GM21526 (cell line): ENCODE measurements at regions not wholly inside any gene's neighbourhood (a gene's known extent, or its start where the extent isn't known, plus 50 kb on each side); places are given as distances from the start of the nearest gene placed in this dataset.

Experiments used
- ATAC-seq: cut with Tn5 transposase; IDR thresholded peaks from one replicate; pipeline ENCODE4 v1.9.1; 2021; ENCODE audit warnings: moderate library complexity; ENCODE audit not compliant: unreplicated experiment, low FRiP score

DNA sequence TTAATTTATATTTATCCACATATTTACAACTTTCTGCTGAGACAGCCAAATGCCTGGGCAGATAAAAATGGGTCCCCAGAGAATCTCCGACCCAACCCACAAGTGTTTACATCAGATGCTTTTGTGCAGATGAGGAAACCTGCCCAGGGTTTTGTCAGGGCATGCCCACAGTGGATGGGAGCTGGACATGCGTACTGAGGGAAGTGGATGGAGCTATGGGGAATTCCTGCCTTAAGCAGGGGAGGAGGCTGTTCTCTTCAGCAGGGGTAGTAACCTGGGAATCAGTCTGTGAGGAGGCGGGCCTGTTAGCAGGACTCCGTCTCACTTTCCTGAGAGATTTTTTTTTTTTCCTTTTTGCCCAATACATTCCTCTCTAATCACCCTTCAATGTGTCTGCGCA is 122.9 kb downstream of the RFC3 start:
- no peak for ATAC-seq

- no peak for ATAC-seq
These were observed 127.5 kb downstream of the RFC3 start for GRCh38 chr13:33945477-33945876.

DNA sequence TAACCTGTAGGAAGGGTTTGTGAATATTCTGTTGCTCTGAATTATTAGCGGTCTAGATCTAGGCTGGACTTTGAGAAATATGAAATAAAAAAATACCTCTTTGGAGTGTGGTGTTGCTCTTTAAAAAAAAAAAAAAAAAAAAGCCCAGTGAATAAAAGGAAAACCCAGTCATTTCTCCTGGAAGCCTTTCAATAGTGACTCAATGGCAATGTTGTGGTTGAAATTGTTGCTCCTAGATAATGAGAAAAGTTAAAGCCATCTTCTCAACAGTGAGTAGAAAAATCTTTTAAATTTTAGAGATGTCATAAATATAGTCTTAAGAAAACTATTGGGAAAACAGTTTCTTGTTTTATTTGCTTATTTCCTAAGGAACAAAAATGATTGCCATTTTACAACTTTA is 135.3 kb downstream of the RFC3 start:
- ATAC-seq, result no peak

- no peak for ATAC-seq
These were observed 135.8 kb downstream of the RFC3 start for GRCh38 chr13:33953781-33954180.

GRCh38 chr13:33956346-33956745 is 138.4 kb downstream of the RFC3 start:
- no peak for ATAC-seq

DNA sequence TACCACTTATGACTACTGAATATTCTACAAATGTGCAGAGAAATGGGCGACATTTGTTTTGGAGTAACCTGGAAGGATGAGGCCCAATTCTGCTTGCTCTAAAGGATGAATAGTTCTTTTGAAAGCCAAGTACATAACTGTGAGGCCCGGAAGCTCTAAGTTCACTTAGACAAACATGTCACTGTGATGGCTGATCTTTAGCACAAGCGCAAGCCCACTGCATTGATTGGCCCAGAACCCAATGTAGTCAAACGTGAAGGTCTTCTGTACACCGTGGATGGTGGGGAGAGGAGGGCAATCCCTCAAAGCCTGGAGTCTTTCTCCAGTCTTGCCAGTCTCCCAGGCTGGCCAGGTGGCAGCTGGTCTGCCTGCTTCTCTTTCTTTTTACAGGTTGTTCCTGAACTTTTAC is 139.6 kb downstream of the RFC3 start:
- no peak for ATAC-seq

GRCh38 chr13:33958964-33959363 is 141.0 kb downstream of the RFC3 start:
- ATAC-seq, result no peak

GRCh38 chr13:33963134-33963533 is 145.2 kb downstream of the RFC3 start:
- no peak for ATAC-seq

DNA sequence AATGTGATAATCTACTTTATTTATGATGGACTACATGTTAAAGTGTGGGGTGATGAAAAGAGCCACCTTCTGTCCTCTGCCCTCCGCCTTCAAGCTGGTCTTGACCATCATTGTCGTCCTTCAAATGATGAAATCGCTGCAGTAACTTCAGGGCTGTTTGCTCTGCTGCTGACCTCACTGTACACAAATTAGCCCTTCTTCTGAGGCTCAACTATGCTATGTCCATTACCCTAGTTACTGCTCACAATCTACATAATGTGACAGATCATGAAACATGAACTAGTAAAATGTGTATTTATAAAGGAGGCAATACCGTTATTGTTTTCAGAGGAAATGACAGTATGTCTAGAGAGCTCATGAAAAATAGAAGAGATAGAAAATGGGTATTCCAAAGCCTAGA is 145.9 kb downstream of the RFC3 start:
- no peak for ATAC-seq

DNA sequence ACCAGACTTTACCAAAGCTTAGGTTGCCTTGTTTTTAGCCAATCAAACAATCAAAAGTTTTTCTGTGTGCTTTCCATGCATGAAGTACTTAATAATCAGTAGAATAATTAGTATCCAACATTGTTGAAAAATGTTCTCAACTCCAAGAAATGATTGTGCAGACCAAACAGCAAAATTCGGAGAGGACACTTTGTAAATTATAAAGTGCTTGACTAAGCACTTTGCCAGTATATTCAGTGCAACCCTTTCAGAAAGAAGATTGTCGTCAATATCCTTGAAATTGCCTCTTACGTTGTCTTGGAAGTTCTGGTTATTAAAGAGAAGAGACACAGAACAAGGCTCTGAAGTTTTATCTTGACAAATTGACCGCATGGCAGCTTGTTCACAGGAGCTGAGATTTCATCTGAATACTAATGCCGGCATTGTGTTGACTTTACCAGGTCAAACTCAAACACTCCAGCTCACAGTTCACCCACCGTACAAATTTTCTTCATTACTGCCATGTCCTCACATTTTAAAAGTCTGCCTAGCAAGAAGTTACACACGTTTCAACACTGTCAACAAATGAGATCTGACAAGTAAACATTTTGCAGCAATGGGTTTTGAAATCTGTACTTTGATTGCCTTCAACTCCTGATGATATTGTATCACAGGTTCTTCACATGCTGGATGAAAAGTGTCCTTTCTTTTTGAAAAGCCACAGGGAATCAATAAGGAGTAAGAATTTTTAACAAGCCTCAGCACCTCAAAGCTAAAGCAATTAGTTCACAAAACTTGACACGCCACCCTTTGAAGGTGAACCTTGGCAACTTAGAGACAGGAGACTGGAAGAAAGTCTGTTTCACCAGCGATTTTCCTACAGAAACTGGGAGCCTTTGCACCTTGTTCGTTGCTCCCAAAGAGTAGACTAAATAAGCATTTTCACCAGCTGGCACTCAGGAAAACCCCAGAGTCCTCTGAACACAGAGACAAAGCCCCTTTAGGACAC is 150.9 kb downstream of the RFC3 start:
- ATAC-seq, result no peak

GRCh38 chr13:33970746-33971561 is 153.0 kb downstream of the RFC3 start:
- no peak for ATAC-seq

DNA sequence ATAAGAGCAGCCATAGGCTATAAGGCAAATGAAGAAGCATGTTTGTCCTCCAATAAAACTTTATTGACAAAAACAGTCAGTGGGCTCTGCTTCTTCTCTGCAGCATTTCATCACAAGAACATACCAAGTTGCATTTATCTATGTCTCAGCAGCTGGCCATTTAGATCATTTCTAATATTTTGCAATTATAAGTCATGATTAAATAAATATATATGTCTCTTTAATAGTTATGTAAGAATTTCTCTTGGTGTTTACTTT is 153.5 kb downstream of the RFC3 start:
- no peak for ATAC-seq

GRCh38 chr13:33973194-33973593 is 155.2 kb downstream of the RFC3 start:
- no peak for ATAC-seq

GRCh38 chr13:33976965-33977364 is 159.0 kb downstream of the RFC3 start:
- ATAC-seq, result no peak

DNA sequence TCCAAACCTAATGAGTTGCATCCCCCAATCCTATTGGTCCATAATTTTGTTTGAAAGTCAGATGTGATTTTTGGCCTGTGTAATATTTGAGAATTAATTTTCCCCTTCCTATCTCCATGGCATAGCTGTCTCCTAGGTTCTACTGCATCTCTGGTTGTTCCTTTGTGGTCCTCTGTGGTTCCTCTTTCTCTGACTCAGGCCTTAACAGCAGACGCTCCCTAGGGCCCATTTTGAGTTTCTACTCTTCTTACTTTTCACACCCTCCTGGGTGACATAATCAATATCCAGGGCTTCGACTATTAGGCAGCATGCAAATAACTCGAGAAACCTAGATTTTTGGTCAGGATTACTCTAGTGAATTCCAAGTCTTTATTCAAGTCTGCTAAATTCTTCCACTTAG is 160.7 kb downstream of the RFC3 start:
- ATAC-seq, result no peak

DNA sequence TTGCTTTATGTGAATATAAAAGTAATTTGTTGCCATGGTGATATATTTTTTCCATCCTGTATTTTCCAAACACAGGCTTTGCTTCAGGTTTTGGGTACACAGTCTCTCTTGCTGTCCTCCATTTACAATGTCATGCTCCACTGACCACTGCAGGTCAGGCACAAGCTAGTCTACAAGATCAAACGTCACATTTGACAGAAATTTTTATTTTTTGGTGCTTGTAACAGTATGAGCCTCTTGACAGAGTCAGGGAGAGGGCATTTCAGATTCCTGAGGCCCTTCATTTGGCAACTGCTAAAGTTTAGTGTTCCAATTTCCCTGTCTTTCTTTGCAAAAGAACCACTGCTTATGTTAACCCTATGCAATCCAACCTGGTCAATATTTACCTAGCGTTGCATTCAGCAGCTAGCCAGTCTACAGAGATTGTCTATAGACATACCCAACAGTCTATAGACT is 175.0 kb downstream of the RFC3 start:
- ATAC-seq, result no peak

- peak; percentile 74 for ATAC-seq
These were observed 176.2 kb downstream of the RFC3 start for GRCh38 chr13:33994198-33994597.

DNA sequence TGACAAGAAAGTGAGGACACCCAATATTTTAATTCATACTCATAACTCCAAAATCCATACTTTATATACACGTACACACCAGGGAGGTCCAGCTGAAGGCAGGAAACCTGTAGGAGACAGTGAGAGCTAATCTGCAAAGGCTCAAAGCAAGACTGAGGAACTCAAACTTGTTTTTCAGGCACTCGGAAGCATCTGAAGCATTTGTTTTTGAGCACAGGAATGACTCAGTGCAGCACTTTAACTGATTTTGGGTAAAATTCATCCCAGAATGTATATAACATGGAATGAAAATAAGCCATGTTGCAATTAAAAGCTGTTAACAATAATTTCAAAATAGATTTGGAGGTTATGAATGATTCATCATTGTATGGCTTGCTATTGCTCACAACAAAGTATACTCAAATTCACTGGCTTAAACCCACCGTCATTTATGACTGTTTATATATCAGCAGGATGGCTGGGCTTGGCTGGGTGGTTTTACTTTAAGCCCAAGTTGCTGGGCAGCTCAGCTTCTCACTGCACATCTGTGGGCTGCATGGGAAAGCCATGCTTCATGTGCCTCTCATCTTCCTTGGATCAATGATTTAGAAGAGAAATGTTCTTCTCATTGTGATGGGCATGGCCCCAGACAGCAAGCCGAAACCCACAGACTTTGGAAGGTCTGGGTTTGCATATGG is 177.0 kb downstream of the RFC3 start:
- ATAC-seq, result no peak

GRCh38 chr13:33996636-33997035 is 178.7 kb downstream of the RFC3 start:
- no peak for ATAC-seq

DNA sequence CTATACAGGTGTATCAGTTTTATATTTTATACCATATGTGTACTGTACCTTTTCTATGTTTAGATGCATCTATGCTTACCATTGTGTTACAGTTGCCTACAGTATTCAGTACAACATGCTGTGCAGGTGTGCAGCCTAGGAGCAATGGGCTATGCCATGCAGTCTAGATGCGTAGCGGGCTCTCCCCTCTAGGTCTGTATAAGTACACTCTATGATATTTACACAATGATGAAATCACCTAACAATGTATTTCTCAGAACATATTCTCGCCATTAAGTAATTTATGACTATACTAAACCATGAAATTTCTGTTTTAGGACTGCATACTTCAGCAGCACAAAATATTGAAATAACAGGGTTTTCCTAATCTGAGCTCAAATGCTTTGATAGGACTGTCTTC is 179.6 kb downstream of the RFC3 start:
- no peak for ATAC-seq
